ENCODE measurements at regions not wholly inside any gene's neighbourhood (a gene's known extent, or its start where the extent isn't known, plus 50 kb on each side); places are given as distances from the start of the nearest gene placed in this dataset.

DNA sequence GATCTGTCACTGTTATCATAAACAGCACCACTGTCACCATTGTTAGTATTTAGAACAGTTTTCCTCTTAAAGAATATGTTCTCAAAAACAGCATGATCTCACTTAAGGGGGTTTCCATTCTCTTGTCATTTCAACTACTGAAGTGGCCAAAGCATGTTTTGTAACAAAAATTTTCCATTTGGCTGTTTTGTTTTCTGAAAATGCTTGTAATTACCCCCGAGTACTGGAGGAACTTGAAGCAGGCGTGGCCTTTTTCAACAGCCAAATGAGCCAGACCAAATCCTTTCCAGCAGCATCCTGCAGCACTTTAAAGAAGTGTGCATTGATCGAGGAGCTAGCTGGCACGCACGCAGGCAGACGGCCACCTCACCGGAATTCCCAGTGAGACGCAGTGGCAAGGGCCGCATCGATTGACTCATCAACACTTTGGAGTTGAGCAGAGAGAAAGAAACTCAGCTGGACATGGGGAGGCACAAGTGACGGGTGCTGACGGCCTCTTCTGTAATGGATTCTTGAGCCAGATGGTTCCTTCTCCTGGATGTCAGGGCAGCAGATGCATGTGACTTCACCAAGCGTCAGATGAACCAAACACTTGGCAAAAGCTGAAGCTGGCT lies 234.3 kb upstream of the IGF1R start:
- TF ChIP-seq, protein P1, sequence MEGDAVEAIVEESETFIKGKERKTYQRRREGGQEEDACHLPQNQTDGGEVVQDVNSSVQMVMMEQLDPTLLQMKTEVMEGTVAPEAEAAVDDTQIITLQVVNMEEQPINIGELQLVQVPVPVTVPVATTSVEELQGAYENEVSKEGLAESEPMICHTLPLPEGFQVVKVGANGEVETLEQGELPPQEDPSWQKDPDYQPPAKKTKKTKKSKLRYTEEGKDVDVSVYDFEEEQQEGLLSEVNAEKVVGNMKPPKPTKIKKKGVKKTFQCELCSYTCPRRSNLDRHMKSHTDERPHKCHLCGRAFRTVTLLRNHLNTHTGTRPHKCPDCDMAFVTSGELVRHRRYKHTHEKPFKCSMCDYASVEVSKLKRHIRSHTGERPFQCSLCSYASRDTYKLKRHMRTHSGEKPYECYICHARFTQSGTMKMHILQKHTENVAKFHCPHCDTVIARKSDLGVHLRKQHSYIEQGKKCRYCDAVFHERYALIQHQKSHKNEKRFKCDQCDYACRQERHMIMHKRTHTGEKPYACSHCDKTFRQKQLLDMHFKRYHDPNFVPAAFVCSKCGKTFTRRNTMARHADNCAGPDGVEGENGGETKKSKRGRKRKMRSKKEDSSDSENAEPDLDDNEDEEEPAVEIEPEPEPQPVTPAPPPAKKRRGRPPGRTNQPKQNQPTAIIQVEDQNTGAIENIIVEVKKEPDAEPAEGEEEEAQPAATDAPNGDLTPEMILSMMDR (IDR thresholded peaks at IDR 0.05; ENCODE audit: low read depth, low read length, poor library complexity, severe bottlenecking) = no peak
- TF ChIP-seq EZH2phosphoT487 (IDR thresholded peaks at IDR 0.05; ENCODE audit: borderline replicate concordance, low read length) = no peak

Data from DOHH2 (cell line).